Testis (tissue), 2 donors: ENCODE measurements at regions not wholly inside any gene's neighbourhood (a gene's known extent, or its start where the extent isn't known, plus 50 kb on each side); places are given as distances from the start of the nearest gene placed in this dataset.

Experiments
- POLR2A ChIP-seq: fragments of 450-650 bp; IDR thresholded peaks from one replicate; pipeline ENCODE4 v1.6.1; 2017; ENCODE audit warnings: antibody characterized with exemption, mild to moderate bottlenecking, moderate library complexity
- TF ChIP-seq, protein P1 (sequence below), 3 experiments: fragments of 450-650 bp in 2 of 3; fragments of 200-600 bp in 1 of 3; sonication (generic) in 1 of 3; IDR thresholded peaks; one replicate each; pipeline ENCODE4 v1.5.1; 2016 to 2019; ENCODE audit warnings: antibody characterized with exemption in 3 of 3, mild to moderate bottlenecking in 2 of 3, moderate library complexity in 1 of 3

DNA sequence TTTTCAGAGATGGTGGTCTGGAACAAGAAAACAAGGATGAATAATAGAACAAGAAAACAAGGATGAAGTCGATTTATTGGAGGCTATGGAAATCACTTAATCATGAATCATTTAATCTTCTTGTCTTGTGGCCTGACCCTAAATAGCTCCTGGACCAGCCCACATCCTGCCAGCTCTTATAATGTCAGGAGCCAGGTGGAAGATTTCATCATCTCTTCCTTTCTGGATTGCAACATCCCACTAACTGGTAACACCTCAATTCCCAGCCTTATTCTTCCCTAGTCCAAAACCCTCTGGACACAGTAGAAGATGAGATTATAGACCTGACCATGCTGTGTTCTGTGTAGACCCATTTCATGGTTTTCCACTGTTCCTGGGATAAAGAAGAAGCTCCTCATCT is 470.1 kb upstream of the USP9Y start:
- TF ChIP-seq, protein P1, sequence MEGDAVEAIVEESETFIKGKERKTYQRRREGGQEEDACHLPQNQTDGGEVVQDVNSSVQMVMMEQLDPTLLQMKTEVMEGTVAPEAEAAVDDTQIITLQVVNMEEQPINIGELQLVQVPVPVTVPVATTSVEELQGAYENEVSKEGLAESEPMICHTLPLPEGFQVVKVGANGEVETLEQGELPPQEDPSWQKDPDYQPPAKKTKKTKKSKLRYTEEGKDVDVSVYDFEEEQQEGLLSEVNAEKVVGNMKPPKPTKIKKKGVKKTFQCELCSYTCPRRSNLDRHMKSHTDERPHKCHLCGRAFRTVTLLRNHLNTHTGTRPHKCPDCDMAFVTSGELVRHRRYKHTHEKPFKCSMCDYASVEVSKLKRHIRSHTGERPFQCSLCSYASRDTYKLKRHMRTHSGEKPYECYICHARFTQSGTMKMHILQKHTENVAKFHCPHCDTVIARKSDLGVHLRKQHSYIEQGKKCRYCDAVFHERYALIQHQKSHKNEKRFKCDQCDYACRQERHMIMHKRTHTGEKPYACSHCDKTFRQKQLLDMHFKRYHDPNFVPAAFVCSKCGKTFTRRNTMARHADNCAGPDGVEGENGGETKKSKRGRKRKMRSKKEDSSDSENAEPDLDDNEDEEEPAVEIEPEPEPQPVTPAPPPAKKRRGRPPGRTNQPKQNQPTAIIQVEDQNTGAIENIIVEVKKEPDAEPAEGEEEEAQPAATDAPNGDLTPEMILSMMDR (IDR thresholded peaks at IDR 0.05), result no peak
- TF ChIP-seq POLR2A, result no peak
